ENCODE measurements at regions not wholly inside any gene's neighbourhood (a gene's known extent, or its start where the extent isn't known, plus 50 kb on each side); places are given as distances from the start of the nearest gene placed in this dataset.

DNA sequence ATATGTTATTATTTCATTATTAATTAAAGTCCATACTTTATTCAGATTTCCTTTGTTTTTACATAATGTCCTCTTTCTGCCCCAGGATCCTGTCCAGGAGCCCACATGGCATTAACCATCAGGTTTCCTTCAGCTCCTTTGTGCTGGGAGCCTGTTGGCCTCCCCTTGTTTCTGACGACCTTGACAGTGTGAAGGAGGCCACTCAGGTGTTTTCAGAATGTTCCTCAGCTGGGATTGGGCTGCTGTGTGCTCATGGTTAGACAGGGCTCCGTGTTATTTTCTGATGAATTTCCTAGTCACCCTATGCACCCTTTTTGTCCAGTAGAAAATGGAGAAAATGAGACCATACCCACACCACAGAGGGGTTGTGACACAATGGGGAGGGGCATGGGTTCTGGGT, 281.0 kb upstream of the FOXF1 start:
- TF ChIP-seq POLR2A (IDR thresholded peaks at IDR 0.05) (no peak), EP300 (IDR thresholded peaks at IDR 0.05) (no peak)
- TF ChIP-seq, protein P1, sequence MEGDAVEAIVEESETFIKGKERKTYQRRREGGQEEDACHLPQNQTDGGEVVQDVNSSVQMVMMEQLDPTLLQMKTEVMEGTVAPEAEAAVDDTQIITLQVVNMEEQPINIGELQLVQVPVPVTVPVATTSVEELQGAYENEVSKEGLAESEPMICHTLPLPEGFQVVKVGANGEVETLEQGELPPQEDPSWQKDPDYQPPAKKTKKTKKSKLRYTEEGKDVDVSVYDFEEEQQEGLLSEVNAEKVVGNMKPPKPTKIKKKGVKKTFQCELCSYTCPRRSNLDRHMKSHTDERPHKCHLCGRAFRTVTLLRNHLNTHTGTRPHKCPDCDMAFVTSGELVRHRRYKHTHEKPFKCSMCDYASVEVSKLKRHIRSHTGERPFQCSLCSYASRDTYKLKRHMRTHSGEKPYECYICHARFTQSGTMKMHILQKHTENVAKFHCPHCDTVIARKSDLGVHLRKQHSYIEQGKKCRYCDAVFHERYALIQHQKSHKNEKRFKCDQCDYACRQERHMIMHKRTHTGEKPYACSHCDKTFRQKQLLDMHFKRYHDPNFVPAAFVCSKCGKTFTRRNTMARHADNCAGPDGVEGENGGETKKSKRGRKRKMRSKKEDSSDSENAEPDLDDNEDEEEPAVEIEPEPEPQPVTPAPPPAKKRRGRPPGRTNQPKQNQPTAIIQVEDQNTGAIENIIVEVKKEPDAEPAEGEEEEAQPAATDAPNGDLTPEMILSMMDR (IDR thresholded peaks at IDR 0.05) = no peak

All from tibial nerve (tissue), 4 donors.